Panc1 (cell line): ENCODE measurements at regions not wholly inside any gene's neighbourhood (a gene's known extent, or its start where the extent isn't known, plus 50 kb on each side); places are given as distances from the start of the nearest gene placed in this dataset.

Experiments
- ATAC-seq: fragments of 200-7000 bp; cut with Tn5 transposase; 2 replicates; pipeline ENCODE4 v1.9.1; 2020; ENCODE audit warnings: mild to moderate bottlenecking, moderate library complexity
- BruUV-seq: library from RNA; stranded (reverse); fragments of 400-500 nt; replicated peaks from 2 replicates; lab custom pipeline; 2021; lab: Mats Ljungman, UMichigan
- CTCF ChIA-PET: fragments of 300-600 bp; sonication (Branson Sonifier 250); formaldehyde crosslinking; loops from one replicate; lab custom pipeline; 2022; ENCODE audit warnings: antibody characterized with exemption; lab: Charles Lee
- POLR2A ChIA-PET: fragments of 300-600 bp; sonication (Branson Sonifier 250); formaldehyde crosslinking; loops from one replicate; lab custom pipeline; 2022; ENCODE audit warnings: antibody characterized with exemption; lab: Charles Lee
- DNase-seq: peaks from one replicate; pipeline ENCODE4 v3.0.0-alpha.2; 2010; ENCODE audit warnings: low read depth, low spot score
- H3K27ac ChIP-seq: 2 replicates; pipeline ENCODE4 v1.5.1; 2011; ENCODE audit warnings: mild to moderate bottlenecking, low read length, inconsistent platforms
- H3K27me3 ChIP-seq: fragments of 200-500 bp; sonication (Bioruptor generic); 2 replicates; pipeline ENCODE4 v1.6.0; 2014; ENCODE audit warnings: low read length, inconsistent platforms; ENCODE audit not compliant: control insufficient read depth, insufficient read depth
- H3K36me3 ChIP-seq: fragments of 200-500 bp; sonication (Bioruptor generic); 2 replicates; pipeline ENCODE4 v1.5.1; 2014; ENCODE audit warnings: inconsistent platforms, mild to moderate bottlenecking, low read length, moderate library complexity; ENCODE audit not compliant: control insufficient read depth, insufficient read depth
- H3K4me1 ChIP-seq: 2 replicates; pipeline ENCODE4 v1.5.1; 2011; ENCODE audit warnings: inconsistent platforms, mild to moderate bottlenecking, low read length, moderate library complexity; ENCODE audit not compliant: control insufficient read depth, insufficient read depth
- H3K4me3 ChIP-seq, 2 experiments: 2 replicates each; pipeline ENCODE4 v1.5.1; 2011 to 2012; ENCODE audit warnings: low read depth in 2 of 2, low read length in 2 of 2, mild to moderate bottlenecking in 2 of 2, inconsistent platforms in 1 of 2, moderate library complexity in 1 of 2
- H3K9me3 ChIP-seq: fragments of 200-500 bp; sonication (Bioruptor generic); 2 replicates; pipeline ENCODE4 v1.5.1; 2014; ENCODE audit warnings: low read depth, mild to moderate bottlenecking, inconsistent platforms, low read length, moderate library complexity; ENCODE audit not compliant: control insufficient read depth, insufficient read depth
- POLR2AphosphoS5 ChIP-seq: IDR thresholded peaks from 2 replicates; pipeline ENCODE4 v1.6.1; 2012; ENCODE audit warnings: mild to moderate bottlenecking, low read depth, low read length, moderate library complexity
- SIN3A ChIP-seq: IDR thresholded peaks from 2 replicates; pipeline ENCODE4 v1.6.1; 2012; ENCODE audit warnings: low read depth, mild to moderate bottlenecking, low read length, moderate library complexity, borderline replicate concordance; ENCODE audit not compliant: insufficient read depth
- TCF7L2 ChIP-seq: IDR thresholded peaks from 2 replicates; pipeline ENCODE4 v1.6.1; 2011; ENCODE audit warnings: mild to moderate bottlenecking, low read depth, low read length, inconsistent platforms
- in situ Hi-C: cut with HindIII; loops from 2 replicates; pipeline ENCODE4 v1.10.0; 2016; ENCODE audit warnings: low sequenced_read_pairs, low pct_unique_long_range_greater_than_20kb
- intact Hi-C: fragments of 100-400 bp; cut with micrococcal nuclease; formaldehyde crosslinking; loops from one replicate; pipeline ENCODE4 v1.10.0; 2022; ENCODE audit not compliant: unreplicated experiment
- TF ChIP-seq, protein P1 (sequence below): fragments of 450-650 bp; IDR thresholded peaks from 2 replicates; pipeline ENCODE4 v1.5.1; 2017; ENCODE audit warnings: mild to moderate bottlenecking
- TF ChIP-seq, protein P2 (sequence below), 2 experiments: IDR thresholded peaks; 2 replicates each; pipeline ENCODE4 v1.6.1; 2011 to 2012; ENCODE audit warnings: low read depth in 2 of 2, control low read depth in 1 of 2, low read length in 1 of 2, mild to moderate bottlenecking in 1 of 2, moderate library complexity in 1 of 2; ENCODE audit not compliant: insufficient read depth in 1 of 2

- ChIA-PET CTCF (no interaction called here), POLR2A (no interaction called here)
- Histone ChIP-seq H3K27ac (no peak overlapping the region), H3K36me3 (no peaks in the 10 kb centered on the region), H3K4me1 (peaks cover 5% of the 10 kb centered on the region; the same call in 1 of the 2 replicates), H3K9me3 (no peaks in the 10 kb centered on the region), H3K27me3 (no peaks in the 10 kb centered on the region), H3K4me3 (no peak overlapping the region)
- in situ Hi-C loops: no loop called here
- ATAC-seq (no peak), DNase-seq (no peak)
- TF ChIP-seq SIN3A (no peak), TCF7L2 (no peak), POLR2AphosphoS5 (no peak)
- TF ChIP-seq, protein P1, sequence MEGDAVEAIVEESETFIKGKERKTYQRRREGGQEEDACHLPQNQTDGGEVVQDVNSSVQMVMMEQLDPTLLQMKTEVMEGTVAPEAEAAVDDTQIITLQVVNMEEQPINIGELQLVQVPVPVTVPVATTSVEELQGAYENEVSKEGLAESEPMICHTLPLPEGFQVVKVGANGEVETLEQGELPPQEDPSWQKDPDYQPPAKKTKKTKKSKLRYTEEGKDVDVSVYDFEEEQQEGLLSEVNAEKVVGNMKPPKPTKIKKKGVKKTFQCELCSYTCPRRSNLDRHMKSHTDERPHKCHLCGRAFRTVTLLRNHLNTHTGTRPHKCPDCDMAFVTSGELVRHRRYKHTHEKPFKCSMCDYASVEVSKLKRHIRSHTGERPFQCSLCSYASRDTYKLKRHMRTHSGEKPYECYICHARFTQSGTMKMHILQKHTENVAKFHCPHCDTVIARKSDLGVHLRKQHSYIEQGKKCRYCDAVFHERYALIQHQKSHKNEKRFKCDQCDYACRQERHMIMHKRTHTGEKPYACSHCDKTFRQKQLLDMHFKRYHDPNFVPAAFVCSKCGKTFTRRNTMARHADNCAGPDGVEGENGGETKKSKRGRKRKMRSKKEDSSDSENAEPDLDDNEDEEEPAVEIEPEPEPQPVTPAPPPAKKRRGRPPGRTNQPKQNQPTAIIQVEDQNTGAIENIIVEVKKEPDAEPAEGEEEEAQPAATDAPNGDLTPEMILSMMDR: no peak
- TF ChIP-seq, protein P2, sequence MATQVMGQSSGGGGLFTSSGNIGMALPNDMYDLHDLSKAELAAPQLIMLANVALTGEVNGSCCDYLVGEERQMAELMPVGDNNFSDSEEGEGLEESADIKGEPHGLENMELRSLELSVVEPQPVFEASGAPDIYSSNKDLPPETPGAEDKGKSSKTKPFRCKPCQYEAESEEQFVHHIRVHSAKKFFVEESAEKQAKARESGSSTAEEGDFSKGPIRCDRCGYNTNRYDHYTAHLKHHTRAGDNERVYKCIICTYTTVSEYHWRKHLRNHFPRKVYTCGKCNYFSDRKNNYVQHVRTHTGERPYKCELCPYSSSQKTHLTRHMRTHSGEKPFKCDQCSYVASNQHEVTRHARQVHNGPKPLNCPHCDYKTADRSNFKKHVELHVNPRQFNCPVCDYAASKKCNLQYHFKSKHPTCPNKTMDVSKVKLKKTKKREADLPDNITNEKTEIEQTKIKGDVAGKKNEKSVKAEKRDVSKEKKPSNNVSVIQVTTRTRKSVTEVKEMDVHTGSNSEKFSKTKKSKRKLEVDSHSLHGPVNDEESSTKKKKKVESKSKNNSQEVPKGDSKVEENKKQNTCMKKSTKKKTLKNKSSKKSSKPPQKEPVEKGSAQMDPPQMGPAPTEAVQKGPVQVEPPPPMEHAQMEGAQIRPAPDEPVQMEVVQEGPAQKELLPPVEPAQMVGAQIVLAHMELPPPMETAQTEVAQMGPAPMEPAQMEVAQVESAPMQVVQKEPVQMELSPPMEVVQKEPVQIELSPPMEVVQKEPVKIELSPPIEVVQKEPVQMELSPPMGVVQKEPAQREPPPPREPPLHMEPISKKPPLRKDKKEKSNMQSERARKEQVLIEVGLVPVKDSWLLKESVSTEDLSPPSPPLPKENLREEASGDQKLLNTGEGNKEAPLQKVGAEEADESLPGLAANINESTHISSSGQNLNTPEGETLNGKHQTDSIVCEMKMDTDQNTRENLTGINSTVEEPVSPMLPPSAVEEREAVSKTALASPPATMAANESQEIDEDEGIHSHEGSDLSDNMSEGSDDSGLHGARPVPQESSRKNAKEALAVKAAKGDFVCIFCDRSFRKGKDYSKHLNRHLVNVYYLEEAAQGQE (IDR thresholded peaks at IDR 0.05; ENCODE audit: insufficient read depth in 1 of 2, low read depth in 2 of 2, low read length in 1 of 2): no peak
- intact Hi-C loops: no loop called here
- no TSS peak for BruUV-seq
Observed at GRCh38 chr2:120570001-120570400, 165.7 kb upstream of the GLI2 start.

GRCh38 chr2:120570546-120570945 lies 165.1 kb upstream of the GLI2 start:
- ChIA-PET POLR2A (no interaction called here), CTCF (no interaction called here)
- Histone ChIP-seq H3K4me1 (peaks cover 2% of the 10 kb centered on the region; the same call in 1 of the 2 replicates), H3K27me3 (no peaks in the 10 kb centered on the region), H3K4me3 (no peak overlapping the region), H3K9me3 (no peaks in the 10 kb centered on the region), H3K27ac (no peak overlapping the region), H3K36me3 (no peaks in the 10 kb centered on the region)
- DNase-seq (no peak), ATAC-seq (no peak)
- in situ Hi-C loops: no loop called here
- TF ChIP-seq SIN3A (no peak), POLR2AphosphoS5 (no peak), TCF7L2 (no peak)
- TF ChIP-seq, protein P1: no peak
- TF ChIP-seq, protein P2 (IDR thresholded peaks at IDR 0.05; ENCODE audit: insufficient read depth in 1 of 2, low read depth in 2 of 2, low read length in 1 of 2): no peak
- no TSS peak for BruUV-seq
- intact Hi-C loops: no loop called here
